Large intestine (tissue), 3 donors: ENCODE measurements at regions not wholly inside any gene's neighbourhood (a gene's known extent, or its start where the extent isn't known, plus 50 kb on each side); places are given as distances from the start of the nearest gene placed in this dataset.

Experiments
- DNase-seq, 2 donors: peaks; one replicate each; pipeline versions ENCODE4 v3.0.0 to v3.0.0-alpha.2; 2013
- H3K27ac ChIP-seq: one replicate; pipeline ENCODE4 v1.5.1; 2013; ENCODE audit warnings: low read length
- H3K27me3 ChIP-seq: 2 replicates; pipeline ENCODE4 v1.6.1; 2013; ENCODE audit warnings: low read length; ENCODE audit not compliant: control insufficient read depth, insufficient read depth
- H3K36me3 ChIP-seq: 2 replicates; pipeline ENCODE4 v1.6.1; 2013; ENCODE audit warnings: low read length; ENCODE audit not compliant: control insufficient read depth, insufficient read depth
- H3K4me1 ChIP-seq: one replicate; pipeline ENCODE4 v1.6.1; 2013; ENCODE audit warnings: low read length; ENCODE audit not compliant: control insufficient read depth, insufficient read depth
- H3K4me3 ChIP-seq: one replicate; pipeline ENCODE4 v1.5.1; 2013; ENCODE audit warnings: low read length
- H3K9me3 ChIP-seq: one replicate; pipeline ENCODE4 v1.6.1; 2013; ENCODE audit warnings: mild to moderate bottlenecking, low read depth, low read length, moderate library complexity; ENCODE audit not compliant: control insufficient read depth
- WGBS: methylation state at CpG from one replicate; pipeline ENCODE4 v1.1.5; 2013; ENCODE audit warnings: low lambda C conversion rate; ENCODE audit not compliant: insufficient coverage; 5-methylcytosine and 5-hydroxymethylcytosine counted together

DNA sequence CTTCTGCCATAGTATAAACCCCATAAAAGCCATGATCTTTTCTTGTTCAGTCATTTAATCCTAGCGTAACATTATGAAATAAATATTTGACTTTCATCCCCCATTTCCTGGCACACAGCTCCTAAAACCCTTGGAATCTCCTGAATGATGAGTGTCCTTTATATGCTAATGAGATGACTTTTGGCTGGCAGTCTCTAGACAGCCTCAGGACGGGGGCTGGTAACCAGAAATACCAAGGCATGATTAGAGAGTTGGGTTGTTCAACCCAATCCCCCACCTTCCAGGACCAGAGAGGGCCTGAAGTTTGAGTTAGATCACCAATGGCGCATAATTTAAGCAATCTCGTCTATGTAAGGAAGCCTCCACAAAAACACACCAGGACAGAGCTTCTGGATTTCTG is 1246.1 kb upstream of the TENM4 start:
- DNase-seq = no peak
- H3K4me3 ChIP-seq = no peak overlapping the region
- no peaks in the 10 kb centered on the region for H3K27me3 ChIP-seq
- H3K4me1 ChIP-seq = no peaks in the 10 kb centered on the region
- WGBS = 100% methylated on average over 1 of the region's 4 CpGs
- no peak overlapping the region for H3K27ac ChIP-seq
- no peaks in the 10 kb centered on the region for H3K36me3 ChIP-seq
- no peaks in the 10 kb centered on the region for H3K9me3 ChIP-seq

DNA sequence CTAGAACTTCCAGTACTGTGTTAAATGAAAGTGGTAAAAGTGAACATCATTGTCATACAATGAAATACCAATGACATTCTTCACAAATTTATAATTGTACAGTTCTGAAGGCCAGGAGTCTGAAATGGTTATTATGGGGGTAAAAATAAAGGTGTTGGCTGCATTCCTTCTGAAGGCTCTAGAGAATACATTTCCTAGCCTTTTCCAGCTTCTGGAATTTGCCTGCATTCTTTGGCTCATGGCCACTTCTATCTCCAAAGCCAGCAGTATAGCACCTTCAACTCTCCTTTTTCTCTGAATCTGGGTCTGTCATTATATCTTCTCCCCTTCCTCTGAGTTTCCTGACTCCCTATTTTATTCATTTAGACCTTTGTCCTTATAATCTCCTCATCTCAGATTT is 1232.7 kb upstream of the TENM4 start:
- Histone ChIP-seq H3K4me1 (no peaks in the 10 kb centered on the region), H3K9me3 (no peaks in the 10 kb centered on the region), H3K4me3 (no peak overlapping the region), H3K27ac (no peak overlapping the region), H3K27me3 (no peaks in the 10 kb centered on the region), H3K36me3 (no peaks in the 10 kb centered on the region)
- no peak for DNase-seq

DNA sequence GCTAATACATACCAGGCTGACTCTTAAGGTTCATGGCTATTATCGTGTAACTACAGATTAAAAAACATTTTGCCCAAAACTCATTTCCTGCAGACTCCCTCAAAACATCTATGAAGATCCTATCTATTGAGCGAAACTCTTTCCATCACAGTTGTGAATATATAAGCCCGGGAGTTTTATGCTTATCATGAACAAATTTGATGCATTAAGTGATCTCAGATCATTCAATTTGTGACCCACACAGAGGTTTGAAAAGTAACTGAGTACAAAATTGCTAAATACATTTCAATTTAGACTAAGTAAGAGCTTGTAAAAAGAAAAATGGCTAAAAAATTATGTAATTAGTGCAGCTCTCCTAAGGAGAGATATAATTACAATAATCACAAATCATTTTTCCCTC is 1228.8 kb upstream of the TENM4 start:
- Histone ChIP-seq H3K27me3 (no peaks in the 10 kb centered on the region), H3K4me1 (no peaks in the 10 kb centered on the region), H3K9me3 (no peaks in the 10 kb centered on the region), H3K36me3 (no peaks in the 10 kb centered on the region), H3K4me3 (no peak overlapping the region), H3K27ac (no peak overlapping the region)
- no peak for DNase-seq
- 100% methylated on average over 2 of the region's 3 CpGs for WGBS

DNA sequence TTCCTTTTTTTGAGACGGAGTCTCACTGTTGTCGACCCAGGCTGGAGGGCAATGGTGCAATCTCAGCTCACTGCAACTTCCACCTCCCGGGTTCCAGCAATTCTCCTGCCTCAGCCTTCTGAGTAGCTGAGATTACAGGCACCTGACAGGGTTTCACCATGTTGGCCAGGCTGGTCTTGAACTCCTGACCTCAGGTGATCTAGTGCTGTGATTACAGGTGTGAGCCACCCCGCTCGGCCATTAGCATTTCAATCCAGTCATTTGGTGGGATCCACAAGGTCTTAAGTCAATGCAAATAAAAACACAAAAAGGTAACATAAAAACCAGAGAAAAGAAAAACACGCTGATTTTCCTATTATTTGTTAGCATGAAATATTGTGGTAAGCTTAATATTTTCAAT is 1227.2 kb upstream of the TENM4 start:
- Histone ChIP-seq H3K4me1 (no peaks in the 10 kb centered on the region), H3K4me3 (no peak overlapping the region), H3K36me3 (no peaks in the 10 kb centered on the region), H3K9me3 (no peaks in the 10 kb centered on the region), H3K27ac (no peak overlapping the region), H3K27me3 (no peaks in the 10 kb centered on the region)
- 83% methylated on average over 1 of the region's 6 CpGs for WGBS
- no peak for DNase-seq

DNA sequence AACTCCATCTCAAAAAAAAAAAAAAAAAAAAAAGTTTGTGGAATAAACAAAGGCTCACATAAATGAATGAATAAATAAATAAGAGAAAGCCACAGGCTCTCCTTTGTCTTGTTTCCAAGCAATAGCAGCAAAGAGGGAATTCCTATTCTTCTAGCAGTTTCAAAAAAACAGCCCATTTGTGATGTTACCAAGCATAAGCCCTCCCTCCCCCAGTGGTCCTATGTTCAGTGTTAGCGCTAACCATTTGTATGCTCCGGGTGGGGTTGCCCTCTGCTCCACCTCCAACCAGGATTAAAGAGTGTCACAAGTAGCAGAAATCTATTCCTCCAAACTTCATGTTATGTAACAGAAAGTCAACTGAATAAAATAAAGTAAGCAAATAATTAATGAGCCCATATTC is 1215.0 kb upstream of the TENM4 start:
- WGBS = no CpG with 5 or more reads among the region's 2 CpGs
- Histone ChIP-seq H3K27ac (no peak overlapping the region), H3K36me3 (no peaks in the 10 kb centered on the region), H3K4me3 (no peak overlapping the region), H3K4me1 (peaks cover 6% of the 10 kb centered on the region), H3K27me3 (no peaks in the 10 kb centered on the region), H3K9me3 (no peaks in the 10 kb centered on the region)
- DNase-seq = no peak

DNA sequence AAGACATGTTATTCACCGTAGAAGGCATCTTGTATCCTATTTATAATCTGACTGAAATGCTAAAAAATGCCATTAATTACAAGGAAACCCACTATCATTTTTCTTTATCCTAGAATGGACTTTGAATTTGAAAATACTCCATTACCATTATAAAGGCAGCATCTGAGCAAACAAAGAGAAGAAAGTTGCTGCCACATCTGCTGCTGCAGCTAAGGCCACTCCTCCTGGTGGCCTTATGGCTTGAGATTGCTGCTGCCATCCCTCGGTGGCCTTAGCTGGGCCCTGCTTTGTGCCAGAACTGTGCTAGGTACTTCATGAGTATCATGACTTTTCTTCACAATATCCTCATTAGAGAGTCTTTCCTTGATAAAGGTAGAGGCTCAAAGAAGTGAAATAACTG is 1210.1 kb upstream of the TENM4 start:
- Histone ChIP-seq H3K27ac (no peak overlapping the region), H3K36me3 (no peaks in the 10 kb centered on the region), H3K9me3 (no peaks in the 10 kb centered on the region), H3K4me3 (no peak overlapping the region), H3K27me3 (no peaks in the 10 kb centered on the region), H3K4me1 (peaks cover 13% of the 10 kb centered on the region)
- 80% methylated on average over 1 of the region's 2 CpGs for WGBS
- DNase-seq = no peak

DNA sequence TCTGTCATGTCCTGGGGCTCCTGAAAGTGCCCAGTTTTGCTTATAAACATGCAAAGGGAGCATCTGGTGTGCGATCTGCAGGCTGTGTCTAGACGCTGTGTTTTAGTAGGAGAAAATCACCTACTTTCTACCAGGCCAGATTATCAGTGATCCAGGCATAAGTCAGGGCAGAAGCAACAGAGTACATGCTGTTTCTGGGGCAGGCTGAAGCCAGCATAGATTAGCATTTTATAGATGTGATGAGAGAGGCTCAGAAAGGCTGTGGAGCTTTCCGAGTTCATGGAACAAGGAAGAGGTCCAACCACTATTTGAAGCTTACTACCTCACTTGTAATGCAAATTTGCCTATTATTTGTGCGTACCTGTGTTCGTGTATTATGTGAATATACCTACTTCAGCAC is 1208.4 kb upstream of the TENM4 start:
- no peak for DNase-seq
- Histone ChIP-seq H3K4me1 (peaks cover 11% of the 10 kb centered on the region), H3K27me3 (no peaks in the 10 kb centered on the region), H3K4me3 (no peak overlapping the region), H3K36me3 (no peaks in the 10 kb centered on the region), H3K9me3 (no peaks in the 10 kb centered on the region), H3K27ac (no peak overlapping the region)
- WGBS = no CpG with 5 or more reads among the region's 5 CpGs

DNA sequence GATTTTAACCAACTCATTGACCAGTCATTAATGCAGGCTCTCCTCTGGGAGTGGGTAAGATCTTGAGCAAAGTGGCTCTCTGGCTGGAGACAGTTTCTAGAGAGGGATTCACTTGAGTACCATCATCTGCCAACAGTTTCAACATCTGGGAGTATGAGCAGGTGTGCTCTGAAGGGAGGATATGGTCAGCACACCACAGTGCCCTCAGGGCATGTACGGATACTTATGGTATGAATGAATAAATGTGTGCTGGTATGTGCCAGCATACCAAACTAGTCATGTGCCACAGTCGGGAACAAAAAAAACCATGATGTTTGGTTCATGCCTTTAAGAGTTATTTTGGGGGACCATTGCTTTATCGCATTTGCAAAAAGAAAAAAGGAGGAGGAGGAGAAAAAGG is 1197.5 kb upstream of the TENM4 start:
- Histone ChIP-seq H3K27ac (no peak overlapping the region), H3K27me3 (no peaks in the 10 kb centered on the region), H3K36me3 (no peaks in the 10 kb centered on the region), H3K9me3 (no peaks in the 10 kb centered on the region), H3K4me3 (no peak overlapping the region), H3K4me1 (no peaks in the 10 kb centered on the region)
- no peak for DNase-seq
- 92% methylated on average over 2 of the region's 3 CpGs for WGBS

DNA sequence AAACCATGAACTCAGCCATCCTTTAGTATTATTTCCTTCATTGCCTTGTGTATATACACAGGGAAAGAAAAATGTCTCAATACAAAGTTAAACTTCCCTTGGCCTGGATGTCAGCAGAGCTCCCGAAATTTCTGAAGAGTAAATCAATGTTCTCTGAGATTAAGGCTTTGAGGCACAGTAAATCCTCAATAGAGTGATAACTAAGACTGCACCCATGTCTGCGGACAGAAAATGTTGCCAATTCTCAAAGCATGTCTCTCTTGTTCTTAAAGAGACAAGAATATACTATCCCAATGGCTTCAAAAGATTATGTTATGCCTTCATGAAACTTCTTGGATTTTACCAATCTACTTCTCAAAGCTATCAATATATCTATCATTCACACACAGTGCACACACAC is 1196.7 kb upstream of the TENM4 start:
- H3K27ac ChIP-seq = no peak overlapping the region
- no peaks in the 10 kb centered on the region for H3K9me3 ChIP-seq
- no peak for DNase-seq
- no CpG with 5 or more reads among the region's 2 CpGs for WGBS
- no peaks in the 10 kb centered on the region for H3K36me3 ChIP-seq
- H3K4me3 ChIP-seq = no peak overlapping the region
- no peaks in the 10 kb centered on the region for H3K27me3 ChIP-seq
- H3K4me1 ChIP-seq = no peaks in the 10 kb centered on the region

DNA sequence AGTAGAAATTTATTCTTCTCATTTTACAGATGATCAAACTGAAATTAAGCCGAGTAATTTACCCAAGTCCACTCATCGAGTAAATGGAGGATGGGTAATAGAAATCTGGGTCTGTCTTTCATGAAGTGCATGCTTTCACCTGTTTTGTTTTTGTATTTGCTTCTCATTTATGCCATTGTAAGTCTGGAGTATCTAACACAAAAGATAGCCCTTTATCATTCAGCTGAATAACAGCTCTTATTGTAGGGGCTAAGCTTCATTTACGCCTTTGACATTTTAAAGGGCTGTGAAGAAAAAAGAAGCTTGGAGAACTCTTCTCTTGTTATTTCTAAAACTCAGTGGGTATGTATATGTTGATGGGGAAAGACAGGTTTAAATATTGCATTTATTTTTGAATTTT is 1196.2 kb upstream of the TENM4 start:
- WGBS = 100% methylated on average over 2 of the region's 3 CpGs
- Histone ChIP-seq H3K36me3 (no peaks in the 10 kb centered on the region), H3K27me3 (no peaks in the 10 kb centered on the region), H3K27ac (no peak overlapping the region), H3K4me1 (no peaks in the 10 kb centered on the region), H3K9me3 (no peaks in the 10 kb centered on the region), H3K4me3 (no peak overlapping the region)
- no peak for DNase-seq

DNA sequence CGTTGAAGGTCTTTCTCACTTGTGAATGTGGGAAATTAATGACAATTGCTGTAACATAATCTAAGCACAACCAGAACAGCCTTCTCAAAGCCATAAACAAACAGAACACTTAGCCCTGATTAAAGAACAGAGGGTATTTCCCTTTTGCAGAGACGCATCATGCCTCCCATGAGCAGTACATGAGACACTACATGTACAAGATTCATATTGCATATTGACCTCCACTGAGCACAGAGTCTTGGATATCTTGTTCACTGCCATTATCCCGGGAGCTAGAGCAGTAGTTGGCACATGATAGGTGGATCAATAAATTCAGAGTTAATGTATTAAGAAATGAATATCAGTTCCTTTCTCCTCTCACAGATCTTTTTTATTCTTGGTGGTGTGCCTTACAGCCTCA is 1194.3 kb upstream of the TENM4 start:
- Histone ChIP-seq H3K27me3 (no peaks in the 10 kb centered on the region), H3K27ac (no peak overlapping the region), H3K9me3 (no peaks in the 10 kb centered on the region), H3K36me3 (no peaks in the 10 kb centered on the region), H3K4me3 (no peak overlapping the region), H3K4me1 (no peaks in the 10 kb centered on the region)
- WGBS = no CpG with 5 or more reads among the region's 3 CpGs
- DNase-seq = no peak
